ENCODE measurements at regions not wholly inside any gene's neighbourhood (a gene's known extent, or its start where the extent isn't known, plus 50 kb on each side); places are given as distances from the start of the nearest gene placed in this dataset.
"Not testable (repeated sequence)": the region's sequence is repeated elsewhere in the genome, so short reads cannot be mapped to it uniquely, and the experiment has no call there.

GRCh38 chr2:12436483-12436882 is 280.3 kb upstream of the TRIB2 start:
- no peak for DNase-seq

DNA sequence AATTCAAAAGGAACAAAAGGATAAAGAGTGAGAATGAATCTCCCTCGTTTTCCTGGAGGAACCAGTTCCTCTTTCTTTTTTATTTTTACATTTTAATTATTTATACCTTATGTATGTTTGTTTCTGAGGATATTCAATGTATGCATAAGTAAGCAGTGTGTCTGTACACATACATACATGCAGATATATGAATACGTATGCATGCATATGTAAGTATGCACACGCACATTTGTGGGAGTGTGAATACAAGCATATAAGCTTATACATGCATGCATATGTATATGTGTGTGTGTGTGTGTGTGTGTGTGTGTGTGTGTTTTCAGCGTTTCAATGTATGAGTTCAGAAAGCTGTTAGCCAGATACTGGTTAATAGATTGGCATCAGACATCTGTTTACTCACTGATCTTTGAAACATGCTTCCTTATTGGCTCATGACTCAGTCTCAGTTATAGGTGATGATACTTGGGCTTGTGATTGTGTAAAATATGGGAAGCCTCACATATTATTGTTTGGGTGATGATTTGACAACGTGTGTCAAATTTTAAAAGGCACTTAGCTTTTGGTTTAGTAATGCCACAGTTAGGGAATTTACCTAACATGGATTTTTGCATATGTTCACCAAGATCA is 279.7 kb upstream of the TRIB2 start:
- DNase-seq, result no peak

GRCh38 chr2:12440731-12441130 is 276.0 kb upstream of the TRIB2 start:
- DNase-seq, result no peak

GRCh38 chr2:12441750-12442475 is 274.8 kb upstream of the TRIB2 start:
- no peak for DNase-seq

DNA sequence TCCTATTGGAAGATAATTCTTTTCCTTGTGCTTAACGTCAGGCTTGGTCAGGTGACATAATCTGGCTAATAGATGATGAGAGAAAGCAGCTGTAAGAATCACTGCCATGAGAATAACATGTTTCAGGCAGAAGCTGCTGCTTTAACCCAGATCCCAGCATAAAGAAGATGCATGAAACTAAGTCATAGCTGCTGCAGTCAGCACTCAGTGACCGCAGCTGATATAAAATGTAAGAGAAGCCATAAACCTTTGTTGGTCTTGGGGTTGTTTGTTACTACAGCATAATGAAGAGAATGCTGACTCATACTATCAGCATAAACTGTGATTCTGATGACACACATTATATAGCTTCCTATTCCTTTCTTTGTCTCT is 274.3 kb upstream of the TRIB2 start:
- DNase-seq, result no peak

DNA sequence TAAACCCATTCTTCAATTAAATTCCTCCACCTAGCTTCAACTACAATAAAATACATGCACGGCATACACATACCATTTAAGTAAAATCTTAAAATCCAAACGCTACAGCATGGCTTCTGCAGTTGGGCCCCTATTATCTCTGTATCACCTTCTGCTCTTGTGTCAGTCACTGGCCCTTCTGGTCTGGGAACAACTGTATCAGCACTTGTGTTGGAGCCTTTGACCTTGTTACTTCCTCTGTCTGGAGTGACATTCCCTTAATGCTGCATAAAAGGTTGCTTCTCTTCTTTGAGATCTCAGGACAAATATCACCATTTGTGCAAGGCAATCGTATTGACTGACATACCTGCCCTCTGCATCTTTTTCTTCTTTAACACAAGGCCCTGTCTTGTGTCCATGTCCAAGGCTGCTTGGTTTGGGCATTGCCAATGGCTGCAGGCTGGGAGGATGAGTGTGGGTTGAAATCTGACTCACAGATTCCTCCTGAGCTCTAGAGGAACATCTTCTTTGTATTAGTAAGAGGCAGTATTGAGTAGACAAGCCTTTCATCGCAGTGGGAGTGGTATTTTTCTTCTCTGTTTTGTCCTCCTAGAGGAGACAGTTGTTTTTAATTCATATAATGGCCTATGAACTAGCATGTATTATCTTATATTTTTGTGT is 267.8 kb upstream of the TRIB2 start:
- DNase-seq, result no peak

DNA sequence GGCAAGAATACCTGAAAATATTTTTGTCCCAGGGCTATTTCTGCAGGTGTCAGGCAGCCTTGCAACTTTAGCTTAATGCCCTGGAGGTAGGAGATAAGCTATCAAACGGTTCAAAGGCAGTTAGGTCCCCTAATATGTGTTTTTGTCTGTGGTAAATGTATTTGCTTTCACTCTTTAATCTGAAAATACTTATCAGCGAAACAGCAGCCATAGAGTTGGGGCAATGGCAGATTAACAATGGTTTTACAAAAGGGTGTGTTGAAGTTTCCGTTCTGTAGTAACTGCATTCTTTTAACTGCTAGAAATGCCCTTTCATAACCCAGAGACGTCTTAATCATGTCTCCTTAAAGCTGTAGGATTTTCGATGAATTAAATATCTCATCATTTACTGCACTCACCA is 265.0 kb upstream of the TRIB2 start:
- no peak for DNase-seq

DNA sequence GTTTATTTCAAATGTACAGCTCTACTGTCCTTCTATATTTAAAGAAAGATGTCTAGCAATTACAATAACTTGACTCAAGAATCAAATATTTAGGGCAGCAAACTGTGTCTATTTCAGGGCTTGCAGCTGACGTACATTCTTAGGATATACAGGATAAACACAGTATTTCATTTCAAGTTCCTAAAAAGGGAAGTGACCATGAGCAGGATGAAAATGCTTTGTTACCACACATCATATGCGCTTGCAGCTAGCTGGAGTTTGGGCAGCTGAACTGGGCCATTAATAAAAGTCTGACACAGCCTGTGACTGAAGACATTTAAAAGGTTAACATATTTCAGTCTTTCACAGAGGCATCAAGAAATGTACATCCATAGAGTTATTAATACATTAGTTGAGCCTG is 264.6 kb upstream of the TRIB2 start:
- no peak for DNase-seq

DNA sequence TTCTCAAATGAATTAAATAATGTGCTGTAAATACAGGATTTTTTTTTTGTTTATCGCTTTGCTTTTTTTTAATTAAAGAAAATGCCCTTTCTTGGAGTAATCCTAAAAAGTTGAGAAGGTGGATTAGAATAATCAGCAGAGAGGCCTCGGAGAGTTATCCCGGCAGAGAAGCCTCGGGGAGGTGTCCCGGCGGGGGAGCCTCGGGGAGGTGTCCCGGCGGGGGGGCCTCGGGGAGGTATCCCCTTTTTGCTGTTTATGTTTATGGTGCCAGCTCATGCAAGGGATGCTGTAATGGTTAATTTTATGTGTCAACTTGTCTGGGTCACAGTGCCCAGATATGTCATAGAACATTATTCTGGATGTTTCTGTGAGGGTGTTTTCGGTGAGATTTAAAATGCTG is 263.0 kb upstream of the TRIB2 start:
- DNase-seq, result no peak

- DNase-seq, result no peak
Measured at GRCh38 chr2:12455661-12456060, 261.1 kb upstream of the TRIB2 start.

GRCh38 chr2:12456293-12457106 is 260.2 kb upstream of the TRIB2 start:
- DNase-seq, result no peak

GRCh38 chr2:12457831-12458230 is 258.9 kb upstream of the TRIB2 start:
- no peak for DNase-seq

DNA sequence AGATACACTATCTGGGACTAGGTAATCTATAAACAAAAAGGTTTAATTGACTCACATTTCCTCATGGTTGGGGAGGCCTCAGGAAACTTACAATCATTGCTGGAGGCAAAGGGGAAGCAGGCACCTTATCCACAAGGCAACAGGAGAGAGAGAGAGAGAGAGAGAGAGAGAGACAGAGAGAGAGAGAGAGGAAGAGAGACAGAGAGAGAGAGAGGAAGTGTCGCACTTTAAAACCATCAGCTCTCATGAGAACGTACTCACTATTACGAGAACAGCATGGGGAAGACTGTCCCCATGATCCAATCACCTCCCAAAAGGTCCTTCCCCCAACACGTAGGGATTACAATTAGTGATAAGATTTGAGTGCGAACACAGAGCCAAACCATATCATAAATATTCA is 253.5 kb upstream of the TRIB2 start:
- no peak for DNase-seq

- no peak for DNase-seq
Measured at GRCh38 chr2:12465631-12466135, 251.1 kb upstream of the TRIB2 start.

- no peak for DNase-seq
Measured at GRCh38 chr2:12467303-12467702, 249.4 kb upstream of the TRIB2 start.

DNA sequence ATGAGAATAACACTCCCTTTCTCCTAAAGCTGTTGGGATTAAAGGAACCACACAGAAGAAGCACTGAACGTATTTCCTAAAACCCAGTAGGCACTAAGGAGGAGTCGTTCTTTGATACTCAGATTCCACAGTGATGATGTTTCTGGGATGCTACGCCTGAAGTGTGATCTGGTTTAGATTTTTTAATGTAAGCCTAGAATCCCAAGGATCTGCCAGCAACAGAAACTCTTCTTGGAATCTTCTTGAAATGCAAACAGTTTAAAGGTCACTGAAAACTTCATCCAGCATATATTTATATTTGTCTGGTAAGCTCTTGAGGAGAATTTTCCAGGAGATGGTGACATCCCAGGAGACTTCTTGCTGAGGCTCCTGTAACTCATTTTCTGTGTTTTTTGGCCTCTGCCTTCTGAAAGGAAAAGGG is 247.6 kb upstream of the TRIB2 start:
- no peak for DNase-seq

DNA sequence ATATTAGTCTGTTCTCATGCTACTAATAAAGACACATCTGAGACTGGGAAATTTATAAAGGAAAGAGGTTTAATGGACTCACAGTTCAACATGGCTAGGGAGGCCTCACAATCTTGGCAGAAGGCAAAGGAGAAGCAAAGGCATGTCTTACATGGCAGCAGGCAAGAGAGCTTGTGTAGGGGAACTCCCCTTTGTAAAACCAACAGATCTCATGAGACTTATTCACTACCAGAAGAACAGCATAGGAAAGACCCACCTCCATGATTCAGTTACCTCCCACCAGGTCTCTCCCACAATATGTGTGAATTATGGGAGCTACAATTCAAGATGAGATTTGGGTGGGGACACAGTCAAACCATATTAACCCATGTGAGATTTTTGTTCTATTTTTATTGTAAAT is 244.5 kb upstream of the TRIB2 start:
- not testable (repeated sequence) for DNase-seq

DNA sequence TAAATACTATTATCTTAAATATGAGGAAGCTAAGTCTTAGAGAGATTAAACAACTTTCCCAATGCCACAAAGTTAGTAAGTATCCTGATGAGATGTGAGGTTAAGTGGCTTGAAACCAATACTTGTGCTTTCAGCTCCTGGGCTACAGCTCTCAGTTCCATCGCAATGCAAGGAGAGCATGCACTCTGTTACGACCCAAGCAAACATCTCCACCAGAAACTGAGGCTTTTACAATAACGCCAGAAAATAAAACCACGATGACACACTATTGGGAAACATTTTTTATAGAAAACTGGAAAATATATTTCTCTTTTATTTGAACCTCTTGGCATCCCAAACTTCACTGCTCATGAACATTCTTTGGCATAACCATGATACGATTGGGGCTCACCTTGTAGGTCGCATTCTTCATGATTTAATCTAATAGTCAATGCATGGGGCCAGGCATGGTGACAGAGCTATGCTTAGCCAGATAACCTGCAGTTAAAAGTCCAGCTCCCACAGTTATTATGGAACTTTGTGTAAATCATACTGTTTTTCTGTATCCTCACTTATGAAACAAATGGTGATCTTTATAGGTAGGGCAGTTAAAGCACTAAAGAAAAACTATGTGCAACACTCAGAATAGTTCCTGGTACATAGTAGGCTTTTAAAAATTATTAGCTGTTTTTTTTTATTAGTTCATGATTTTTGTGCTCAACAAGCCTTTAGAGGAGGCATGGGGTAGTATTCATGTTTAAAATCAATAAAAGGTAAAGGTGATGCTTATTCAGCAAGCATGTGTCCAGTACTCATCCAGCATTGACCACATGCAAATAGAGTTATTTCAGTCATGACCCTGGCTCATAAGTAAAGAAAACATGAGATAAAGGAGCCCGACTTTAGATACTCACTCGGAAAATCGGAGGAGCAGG is 238.3 kb upstream of the TRIB2 start:
- DNase-seq, result no peak

GRCh38 chr2:12479065-12479601 is 237.6 kb upstream of the TRIB2 start:
- DNase-seq, result no peak

DNA sequence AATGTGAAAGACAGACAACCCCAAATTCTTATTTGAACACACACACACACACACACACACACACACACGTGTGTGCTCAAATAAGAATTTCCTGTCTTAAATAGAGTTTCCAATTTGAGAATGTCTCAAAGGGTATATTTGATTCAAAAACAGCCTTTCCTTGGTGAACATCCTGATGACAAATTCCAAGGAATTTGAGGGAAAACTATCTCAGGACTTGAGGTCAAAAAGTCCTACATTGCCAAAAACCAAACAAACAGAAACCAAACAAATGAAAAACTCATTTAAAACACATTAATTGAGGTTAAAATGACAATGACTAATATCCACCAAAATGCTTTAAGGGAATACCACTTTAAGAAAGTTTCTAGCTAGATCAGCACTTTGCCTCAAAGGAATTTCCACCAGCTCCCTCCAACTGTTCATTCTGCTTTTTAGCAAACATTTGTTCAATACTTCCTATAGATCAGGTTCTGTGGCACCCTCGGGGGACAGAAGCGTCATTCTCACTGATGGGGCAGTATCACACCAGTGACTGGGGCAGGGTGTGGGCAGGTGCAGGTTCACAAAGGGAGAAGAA is 232.1 kb upstream of the TRIB2 start:
- no peak for DNase-seq
